Neural crest cell (in vitro differentiated cells): ENCODE measurements at regions not wholly inside any gene's neighbourhood (a gene's known extent, or its start where the extent isn't known, plus 50 kb on each side); places are given as distances from the start of the nearest gene placed in this dataset.

Experiments
- DNase-seq: peaks from one replicate; pipeline ENCODE4 v3.0.0; 2021; ENCODE audit warnings: low read depth, mixed read lengths, low spot score
- H3K27ac Mint-ChIP-seq: one replicate; pipeline ENCODE4 v1.8.0; 2021; ENCODE audit warnings: mild to moderate bottlenecking, mixed read lengths; ENCODE audit not compliant: unreplicated experiment
- H3K27me3 Mint-ChIP-seq: 2 replicates; pipeline ENCODE4 v1.8.0; 2021; ENCODE audit warnings: low read depth, mild to moderate bottlenecking, mixed read lengths
- H3K36me3 Mint-ChIP-seq: 2 replicates; pipeline ENCODE4 v1.8.0; 2021; ENCODE audit warnings: low read depth, mild to moderate bottlenecking, mixed read lengths
- H3K4me1 Mint-ChIP-seq: 2 replicates; pipeline ENCODE4 v1.8.0; 2021; ENCODE audit warnings: mixed read lengths
- H3K4me3 Mint-ChIP-seq: one replicate; pipeline ENCODE4 v1.8.0; 2021; ENCODE audit warnings: mild to moderate bottlenecking, mixed read lengths
- H3K9me3 Mint-ChIP-seq: 2 replicates; pipeline ENCODE4 v1.8.0; 2021; ENCODE audit warnings: mixed read lengths
- CTCF ChIP-seq: fragments of 200-600 bp; sonication (generic); conservative IDR thresholded peaks from 2 replicates; pipeline ENCODE4 v1.5.0; 2021; ENCODE audit warnings: antibody characterized with exemption, mild to moderate bottlenecking

- Mint-ChIP-seq H3K9me3 (no peaks in the 10 kb centered on the region), H3K4me3 (no peak overlapping the region), H3K27me3 (peaks cover 18% of the 10 kb centered on the region), H3K36me3 (no peaks in the 10 kb centered on the region), H3K27ac (no peak overlapping the region), H3K4me1 (peaks cover 23% of the 10 kb centered on the region)
- no peak for TF ChIP-seq CTCF
- no peak for DNase-seq
Measured at GRCh38 chr9:135220601-135221575, 133.4 kb downstream of the OLFM1 start.

- no peak overlapping the region for H3K4me3 Mint-ChIP-seq
- peaks cover 18% of the 10 kb centered on the region for H3K27me3 Mint-ChIP-seq
- no peaks in the 10 kb centered on the region for H3K36me3 Mint-ChIP-seq
- no peak for DNase-seq
- no peak overlapping the region for H3K27ac Mint-ChIP-seq
- H3K9me3 Mint-ChIP-seq, result no peaks in the 10 kb centered on the region
- H3K4me1 Mint-ChIP-seq, result peaks cover 21% of the 10 kb centered on the region
- TF ChIP-seq CTCF, result no peak
Measured at GRCh38 chr9:135221576-135221950, 134.1 kb downstream of the OLFM1 start.

- DNase-seq, result no peak
- peaks cover 16% of the 10 kb centered on the region for H3K4me1 Mint-ChIP-seq
Measured at GRCh38 chr9:135221951-135222631, 134.6 kb downstream of the OLFM1 start.

GRCh38 chr9:135222881-135223760, 135.7 kb downstream of the OLFM1 start:
- H3K27me3 Mint-ChIP-seq, result peaks cover 8% of the 10 kb centered on the region
- no peaks in the 10 kb centered on the region for H3K36me3 Mint-ChIP-seq
- peaks cover 12% of the 10 kb centered on the region for H3K4me1 Mint-ChIP-seq
- no peak for DNase-seq
- no peak for TF ChIP-seq CTCF
- no peaks in the 10 kb centered on the region for H3K9me3 Mint-ChIP-seq
- no peak overlapping the region for H3K4me3 Mint-ChIP-seq
- peak overlapping the region; percentile 19 for H3K27ac Mint-ChIP-seq

More at GRCh38 chr9:135221951-135222631, 134.6 kb downstream of the OLFM1 start:
- TF ChIP-seq CTCF, result peak; percentile 37
- H3K36me3 Mint-ChIP-seq, result no peaks in the 10 kb centered on the region
- no peaks in the 10 kb centered on the region for H3K9me3 Mint-ChIP-seq
- H3K27me3 Mint-ChIP-seq, result peaks cover 12% of the 10 kb centered on the region
- no peak overlapping the region for H3K4me3 Mint-ChIP-seq
- no peak overlapping the region for H3K27ac Mint-ChIP-seq

GRCh38 chr9:135223831-135224230, 136.4 kb downstream of the OLFM1 start:
- Mint-ChIP-seq H3K9me3 (no peaks in the 10 kb centered on the region), H3K4me1 (peaks cover 12% of the 10 kb centered on the region), H3K27me3 (peaks cover 3% of the 10 kb centered on the region), H3K27ac (no peak overlapping the region), H3K4me3 (no peak overlapping the region), H3K36me3 (no peaks in the 10 kb centered on the region)
- TF ChIP-seq CTCF, result no peak
- DNase-seq, result no peak
